PFSK-1 (cell line): ENCODE measurements at regions not wholly inside any gene's neighbourhood (a gene's known extent, or its start where the extent isn't known, plus 50 kb on each side); places are given as distances from the start of the nearest gene placed in this dataset.

Experiments used
- FOXP2 ChIP-seq: optimal IDR thresholded peaks from 2 replicates; pipeline ENCODE3; 2011; ENCODE audit warnings: borderline replicate concordance, control low read depth, inconsistent platforms; ENCODE audit not compliant: insufficient read depth; ENCODE audit errors: extremely low read length, extremely low read depth
- TAF1 ChIP-seq: IDR thresholded peaks from 2 replicates; pipeline ENCODE4 v1.6.1; 2012; ENCODE audit warnings: low read length, control low read depth, borderline replicate concordance; ENCODE audit not compliant: insufficient read depth

- TF ChIP-seq FOXP2 (no peak), TAF1 (no peak)
These were observed 90.6 kb upstream of the UMPS start for GRCh38 chr3:124639406-124640237.
